Heart right ventricle (tissue), 16 donors: ENCODE measurements at regions not wholly inside any gene's neighbourhood (a gene's known extent, or its start where the extent isn't known, plus 50 kb on each side); places are given as distances from the start of the nearest gene placed in this dataset.

Source experiments
- ATAC-seq, 8 donors: fragments of 200-7000 bp; cut with Tn5 transposase; one replicate each; pipeline ENCODE4 v1.9.1; 2020; ENCODE audit warnings: mild to moderate bottlenecking in 8 of 8, moderate library complexity in 8 of 8, moderate number of reproducible peaks in 1 of 8
- DNase-seq, 2 donors: peaks; one replicate each; pipeline ENCODE4 v3.0.0-alpha.2; 2020
- H3K27ac ChIP-seq, 10 donors: fragments of 200-600 bp; sonication (generic) in 2 of 10; one replicate each; pipeline versions ENCODE4 v1.5.0 to v1.8.0; 2020 to 2022; ENCODE audit warnings: mild to moderate bottlenecking in 3 of 10
- H3K27me3 ChIP-seq, 7 donors: fragments of 200-600 bp; one replicate each; pipeline ENCODE4 v1.8.0; 2021 to 2022; ENCODE audit warnings: mild to moderate bottlenecking in 2 of 7
- H3K36me3 ChIP-seq, 9 donors: fragments of 200-600 bp; sonication (generic) in 1 of 9; one replicate each; pipeline versions ENCODE4 v1.5.0 to v1.8.0; 2020 to 2022; ENCODE audit warnings: mild to moderate bottlenecking in 2 of 9
- H3K4me1 ChIP-seq, 9 donors: fragments of 200-600 bp; sonication (generic) in 1 of 9; one replicate each; pipeline versions ENCODE4 v1.5.0 to v1.8.0; 2020 to 2022; ENCODE audit warnings: mild to moderate bottlenecking in 4 of 9
- H3K4me3 ChIP-seq, 10 donors: fragments of 200-600 bp; sonication (generic) in 2 of 10; one replicate each; pipeline versions ENCODE4 v1.5.0 to v1.8.0; 2020 to 2022; ENCODE audit warnings: mild to moderate bottlenecking in 7 of 10, moderate library complexity in 2 of 10
- H3K9me3 ChIP-seq, 11 donors: fragments of 200-600 bp in 10 of 11; sonication (generic) in 2 of 11; one replicate each; pipeline versions ENCODE4 v1.5.0 to v1.8.0; 2013 to 2022; ENCODE audit warnings: mild to moderate bottlenecking in 2 of 11, control low read depth in 1 of 11, moderate library complexity in 1 of 11
- WGBS, 2 donors: extraction: QIAGEN DNeasy Blood & Tissue Kit; methylation state at CpG; one replicate each; pipeline ENCODE4 v1.1.7; 2013; ENCODE audit warnings: inconsistent platforms in 1 of 2; 5-methylcytosine and 5-hydroxymethylcytosine counted together
- intact Hi-C, 10 donors: fragments of 100-400 bp; cut with DNase I; formaldehyde crosslinking; loops; one replicate each; pipeline versions ENCODE4 v1.11.1 to v1.14.2; 2022
- TF ChIP-seq, protein P1 (sequence below), 9 donors: fragments of 200-600 bp; sonication (generic) in 2 of 9; IDR thresholded peaks; one replicate each; pipeline versions ENCODE4 v1.5.0 to v1.8.0; 2021 to 2022; ENCODE audit warnings: antibody characterized with exemption in 9 of 9, mild to moderate bottlenecking in 5 of 9, moderate library complexity in 1 of 9
- donor health status: Arrhythmogenic right ventricular cardiomyopathy.
- donor health status: ischemic (EF 13 %, LVEDD 7.1; RV severe dilation, severe dysfunction).
- donor health status: healthy with polysubstance abuse.
- donor health status: DM: no; HTN: yes; CAD: no.
- donor health status: DM: no; HTN: no; CAD: no.
- donor health status: ischemic (EF 25% LVEDD 6.9; RV normal size, moderate dysfunction).
- donor health status: ischemic (EF 25% LVEDD 5.7; RV mildly dilated, moderate dysfunction).
- donor health status: healthy.
- donor health status: DM: yes; HTN: yes; CAD: no.
- donor health status: Ischemic cardiomyopathy.
- donor health status: ischemic (EF 35%, LVEDD 5.7; RV mildly dilated, moderate dysfunction).
- donor health status: nonischemic (EF 11% LVEDD 7.7; RV severe dilation, severe dysfunction).
- donor health status: DM: yes; HTN: yes; CAD: no.
- donor health status: PGD.
- donor health status: ischemic (EF 29% LVEDD 5.4; RV normal size, mild dysfunction).
- donor health status: nonischemic (EF 23%, LVEDD 6.1; RV moderate dilation, normal function).

DNA sequence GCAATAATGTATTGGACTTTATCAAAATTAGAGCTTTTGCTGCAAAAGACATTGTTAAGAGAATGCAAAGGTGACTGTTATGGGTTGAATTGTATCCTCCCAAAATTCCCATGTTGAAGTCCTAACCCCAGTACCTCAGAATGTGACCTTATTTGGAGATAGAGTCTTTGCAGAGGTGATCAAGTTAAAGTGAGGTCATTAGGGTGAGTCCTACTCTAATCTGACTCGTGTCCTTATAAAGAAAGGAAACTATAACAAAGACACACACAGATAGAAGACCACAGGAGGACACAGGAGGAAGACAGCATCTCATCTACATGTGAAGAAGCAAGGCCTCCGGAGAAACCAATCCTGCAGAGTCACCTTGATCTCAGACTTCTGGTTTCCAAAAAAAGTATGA, 1011.2 kb downstream of the TBC1D22A start:
- peaks cover 0 to 21% (median 0%) of the 10 kb centered on the region in 7 donors for H3K27me3 ChIP-seq
- H3K4me3 ChIP-seq, result no peak overlapping the region
- H3K27ac ChIP-seq, result no peak overlapping the region
- intact Hi-C loops, result no loop called here
- H3K9me3 ChIP-seq, result peaks cover 0 to 12% (median 0%) of the 10 kb centered on the region in 11 donors
- no peaks in the 10 kb centered on the region for H3K36me3 ChIP-seq
- no peaks in the 10 kb centered on the region for H3K4me1 ChIP-seq
- ATAC-seq (no peak), DNase-seq (no peak)
- TF ChIP-seq, protein P1, sequence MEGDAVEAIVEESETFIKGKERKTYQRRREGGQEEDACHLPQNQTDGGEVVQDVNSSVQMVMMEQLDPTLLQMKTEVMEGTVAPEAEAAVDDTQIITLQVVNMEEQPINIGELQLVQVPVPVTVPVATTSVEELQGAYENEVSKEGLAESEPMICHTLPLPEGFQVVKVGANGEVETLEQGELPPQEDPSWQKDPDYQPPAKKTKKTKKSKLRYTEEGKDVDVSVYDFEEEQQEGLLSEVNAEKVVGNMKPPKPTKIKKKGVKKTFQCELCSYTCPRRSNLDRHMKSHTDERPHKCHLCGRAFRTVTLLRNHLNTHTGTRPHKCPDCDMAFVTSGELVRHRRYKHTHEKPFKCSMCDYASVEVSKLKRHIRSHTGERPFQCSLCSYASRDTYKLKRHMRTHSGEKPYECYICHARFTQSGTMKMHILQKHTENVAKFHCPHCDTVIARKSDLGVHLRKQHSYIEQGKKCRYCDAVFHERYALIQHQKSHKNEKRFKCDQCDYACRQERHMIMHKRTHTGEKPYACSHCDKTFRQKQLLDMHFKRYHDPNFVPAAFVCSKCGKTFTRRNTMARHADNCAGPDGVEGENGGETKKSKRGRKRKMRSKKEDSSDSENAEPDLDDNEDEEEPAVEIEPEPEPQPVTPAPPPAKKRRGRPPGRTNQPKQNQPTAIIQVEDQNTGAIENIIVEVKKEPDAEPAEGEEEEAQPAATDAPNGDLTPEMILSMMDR (IDR thresholded peaks at IDR 0.05), result no peak
- 67 to 70% methylated on average over 2 of the region's 2 CpGs for WGBS, 2 donors

DNA sequence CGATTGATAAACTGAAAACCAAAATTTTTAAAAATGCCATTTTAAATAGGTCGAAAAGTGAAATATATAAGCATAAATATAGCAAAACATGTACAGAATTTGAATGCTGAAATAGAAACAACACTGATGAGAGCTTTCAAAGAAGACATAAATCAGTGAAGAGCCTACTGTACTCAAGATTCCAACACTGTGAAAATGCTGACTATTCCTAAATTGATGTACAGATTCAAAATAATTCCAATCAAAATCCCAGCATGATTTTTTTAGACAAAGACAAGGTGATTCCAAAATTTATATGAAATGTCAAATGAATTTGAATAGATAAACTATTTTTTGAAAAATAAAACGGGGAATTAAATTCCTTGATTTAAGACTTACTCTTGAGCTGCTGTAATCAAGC, 1010.4 kb downstream of the TBC1D22A start:
- H3K4me3 ChIP-seq, result no peak overlapping the region
- DNase-seq (no peak), ATAC-seq (no peak)
- H3K4me1 ChIP-seq, result no peaks in the 10 kb centered on the region
- 76% methylated on average over 3 of the region's 3 CpGs for WGBS, 2 donors
- peaks cover 0 to 12% (median 0%) of the 10 kb centered on the region in 11 donors for H3K9me3 ChIP-seq
- peaks cover 0 to 17% (median 0%) of the 10 kb centered on the region in 7 donors for H3K27me3 ChIP-seq
- TF ChIP-seq, protein P1 (IDR thresholded peaks at IDR 0.05), result no peak
- H3K27ac ChIP-seq, result no peak overlapping the region
- intact Hi-C loops, result no loop called here
- no peaks in the 10 kb centered on the region for H3K36me3 ChIP-seq

DNA sequence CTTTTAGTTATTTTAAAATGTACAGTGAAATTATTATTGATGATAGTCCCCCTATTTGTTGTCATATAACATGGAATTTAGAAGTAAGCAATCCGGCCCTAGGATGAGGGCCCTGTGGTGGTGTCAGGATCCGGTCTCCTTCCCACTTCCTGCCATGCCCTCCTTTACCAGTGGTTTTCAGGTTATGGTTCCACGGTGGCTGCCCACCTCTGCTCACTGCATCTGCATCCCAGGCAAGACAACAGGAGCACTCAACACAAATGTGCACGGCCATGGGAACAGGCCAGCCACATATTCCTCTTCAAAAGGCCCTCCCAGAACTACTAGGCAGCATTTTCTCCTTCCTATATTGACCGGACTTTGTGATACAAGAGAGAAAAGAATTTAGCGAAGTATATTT, 1007.2 kb downstream of the TBC1D22A start:
- no peak overlapping the region for H3K4me3 ChIP-seq
- peaks cover 0 to 46% (median 9%) of the 10 kb centered on the region in 7 donors for H3K27me3 ChIP-seq

DNA sequence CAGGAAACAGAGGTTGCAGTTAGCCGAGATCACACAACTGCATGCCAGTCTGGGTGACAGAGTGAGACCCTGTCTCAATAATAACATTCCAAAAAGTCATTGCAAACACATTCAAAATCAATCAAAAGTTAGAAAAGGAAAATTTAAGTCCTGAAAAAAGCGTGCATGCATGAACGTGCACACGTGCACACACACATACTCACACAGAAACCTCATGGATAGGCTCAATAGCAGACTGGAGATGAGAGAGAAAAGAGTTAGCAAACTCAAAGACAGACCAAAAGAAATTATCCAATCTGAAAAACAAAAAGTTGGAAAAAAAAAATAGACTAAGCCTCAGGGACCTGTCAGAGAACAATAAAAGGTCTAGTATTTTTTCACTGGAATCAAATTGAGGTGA, 1005.6 kb downstream of the TBC1D22A start:
- no peak overlapping the region for H3K4me3 ChIP-seq
- 86 to 87% methylated on average over 4 of the region's 4 CpGs for WGBS, 2 donors
- no peak for DNase-seq
- H3K9me3 ChIP-seq, result peaks cover 0 to 8% (median 0%) of the 10 kb centered on the region in 11 donors
- no peak overlapping the region for H3K27ac ChIP-seq
- intact Hi-C loops, result no loop called here
- H3K27me3 ChIP-seq, result peaks cover 0 to 60% (median 12%) of the 10 kb centered on the region in 7 donors
- ATAC-seq, result no peak
- no peaks in the 10 kb centered on the region for H3K4me1 ChIP-seq
- no peaks in the 10 kb centered on the region for H3K36me3 ChIP-seq
- TF ChIP-seq, protein P1 (IDR thresholded peaks at IDR 0.05), result no peak

More for the DNA sequence above, 1007.2 kb downstream of the TBC1D22A start:
- Histone ChIP-seq H3K27ac (no peak overlapping the region), H3K36me3 (no peaks in the 10 kb centered on the region), H3K4me1 (no peaks in the 10 kb centered on the region), H3K9me3 (peaks cover 0 to 9% (median 0%) of the 10 kb centered on the region in 11 donors)
- 86 to 91% methylated on average over 6 of the region's 6 CpGs for WGBS, 2 donors
- TF ChIP-seq, protein P1 (IDR thresholded peaks at IDR 0.05), result no peak
- no peak for ATAC-seq
- intact Hi-C loops, result no loop called here
- DNase-seq, result no peak
